Effector memory CD4-positive, alpha-beta T cell (primary cell): ENCODE measurements at regions not wholly inside any gene's neighbourhood (a gene's known extent, or its start where the extent isn't known, plus 50 kb on each side); places are given as distances from the start of the nearest gene placed in this dataset.

ENCODE experiments used
- DNase-seq, 3 donors: peaks; one replicate each; pipeline ENCODE4 v3.0.0-alpha.2; 2020
- H3K27ac ChIP-seq: 2 replicates; pipeline ENCODE4 v1.7.0; 2013; ENCODE audit warnings: mild to moderate bottlenecking, low read length, moderate library complexity; ENCODE audit not compliant: insufficient read depth, poor library complexity, severe bottlenecking
- H3K27me3 ChIP-seq: replicated peaks from 2 replicates; pipeline ENCODE4 v1.7.0; 2013; ENCODE audit warnings: mild to moderate bottlenecking, low read length; ENCODE audit not compliant: insufficient read depth, control insufficient read depth, poor library complexity, severe bottlenecking
- H3K36me3 ChIP-seq: 2 replicates; pipeline ENCODE4 v1.7.0; 2013; ENCODE audit warnings: mild to moderate bottlenecking, low read length, moderate library complexity; ENCODE audit not compliant: control insufficient read depth, insufficient read depth
- H3K4me1 ChIP-seq: 2 replicates; pipeline ENCODE4 v1.7.0; 2013; ENCODE audit warnings: low read length, mild to moderate bottlenecking; ENCODE audit not compliant: control insufficient read depth, insufficient read depth, poor library complexity, severe bottlenecking
- H3K4me3 ChIP-seq: 2 replicates; pipeline ENCODE4 v1.7.0; 2013; ENCODE audit warnings: low read length, low read depth, mild to moderate bottlenecking; ENCODE audit not compliant: insufficient read depth, poor library complexity, severe bottlenecking
- H3K9me3 ChIP-seq: 2 replicates; pipeline ENCODE4 v1.7.0; 2013; ENCODE audit warnings: mild to moderate bottlenecking, low read length, moderate library complexity; ENCODE audit not compliant: control insufficient read depth

- Histone ChIP-seq H3K4me1 (no peaks in the 10 kb centered on the region), H3K27me3 (no peaks in the 10 kb centered on the region), H3K4me3 (no peak overlapping the region), H3K9me3 (peaks cover 3% of the 10 kb centered on the region), H3K27ac (no peak overlapping the region), H3K36me3 (no peaks in the 10 kb centered on the region)
- DNase-seq, result no peak
Measured at GRCh38 chr1:209493559-209493958, 90.0 kb upstream of the CAMK1G start.

- Histone ChIP-seq H3K4me3 (no peak overlapping the region), H3K9me3 (peaks cover 3% of the 10 kb centered on the region), H3K36me3 (no peaks in the 10 kb centered on the region), H3K27ac (no peak overlapping the region), H3K27me3 (no peaks in the 10 kb centered on the region), H3K4me1 (no peaks in the 10 kb centered on the region)
- DNase-seq, result no peak
Measured at GRCh38 chr1:209497729-209498128, 85.8 kb upstream of the CAMK1G start.

- no peaks in the 10 kb centered on the region for H3K36me3 ChIP-seq
- H3K4me3 ChIP-seq, result no peak overlapping the region
- no peaks in the 10 kb centered on the region for H3K9me3 ChIP-seq
- no peaks in the 10 kb centered on the region for H3K4me1 ChIP-seq
- H3K27me3 ChIP-seq, result no peaks in the 10 kb centered on the region
- no peak overlapping the region for H3K27ac ChIP-seq
- DNase-seq, result no peak
Measured at GRCh38 chr1:209500993-209501392, 82.5 kb upstream of the CAMK1G start.

- Histone ChIP-seq H3K36me3 (no peaks in the 10 kb centered on the region), H3K27ac (no peak overlapping the region), H3K4me3 (no peak overlapping the region), H3K4me1 (no peaks in the 10 kb centered on the region), H3K27me3 (no peaks in the 10 kb centered on the region), H3K9me3 (no peaks in the 10 kb centered on the region)
- no peak for DNase-seq
Measured at GRCh38 chr1:209503196-209503595, 80.3 kb upstream of the CAMK1G start.

- Histone ChIP-seq H3K36me3 (no peaks in the 10 kb centered on the region), H3K27me3 (no peaks in the 10 kb centered on the region), H3K4me3 (no peak overlapping the region), H3K27ac (no peak overlapping the region), H3K4me1 (no peaks in the 10 kb centered on the region), H3K9me3 (no peaks in the 10 kb centered on the region)
- no peak for DNase-seq
Measured at GRCh38 chr1:209504571-209504970, 78.9 kb upstream of the CAMK1G start.

GRCh38 chr1:209505044-209505443 lies 78.5 kb upstream of the CAMK1G start:
- H3K4me3 ChIP-seq, result no peak overlapping the region
- no peaks in the 10 kb centered on the region for H3K4me1 ChIP-seq
- no peak overlapping the region for H3K27ac ChIP-seq
- H3K9me3 ChIP-seq, result no peaks in the 10 kb centered on the region
- no peak for DNase-seq
- no peaks in the 10 kb centered on the region for H3K36me3 ChIP-seq
- no peaks in the 10 kb centered on the region for H3K27me3 ChIP-seq

- Histone ChIP-seq H3K9me3 (no peaks in the 10 kb centered on the region), H3K27me3 (no peaks in the 10 kb centered on the region), H3K27ac (no peak overlapping the region), H3K36me3 (no peaks in the 10 kb centered on the region), H3K4me3 (no peak overlapping the region), H3K4me1 (no peaks in the 10 kb centered on the region)
- no peak for DNase-seq
Measured at GRCh38 chr1:209506101-209506500, 77.4 kb upstream of the CAMK1G start.

- no peak for DNase-seq
- Histone ChIP-seq H3K36me3 (no peaks in the 10 kb centered on the region), H3K4me1 (no peaks in the 10 kb centered on the region), H3K27ac (no peak overlapping the region), H3K4me3 (no peak overlapping the region), H3K27me3 (no peaks in the 10 kb centered on the region), H3K9me3 (no peaks in the 10 kb centered on the region)
Measured at GRCh38 chr1:209509039-209509438, 74.5 kb upstream of the CAMK1G start.

GRCh38 chr1:209510063-209510462 lies 73.5 kb upstream of the CAMK1G start:
- H3K27me3 ChIP-seq, result no peaks in the 10 kb centered on the region

GRCh38 chr1:209511169-209511568 lies 72.3 kb upstream of the CAMK1G start:
- H3K27me3 ChIP-seq, result no peaks in the 10 kb centered on the region
- H3K4me3 ChIP-seq, result no peak overlapping the region
- H3K36me3 ChIP-seq, result no peaks in the 10 kb centered on the region
- no peaks in the 10 kb centered on the region for H3K4me1 ChIP-seq
- no peak overlapping the region for H3K27ac ChIP-seq
- no peaks in the 10 kb centered on the region for H3K9me3 ChIP-seq
- DNase-seq, result no peak

More at GRCh38 chr1:209510063-209510462, 73.5 kb upstream of the CAMK1G start:
- DNase-seq, result no peak
- Histone ChIP-seq H3K9me3 (no peaks in the 10 kb centered on the region), H3K4me1 (no peaks in the 10 kb centered on the region), H3K36me3 (no peaks in the 10 kb centered on the region), H3K27ac (no peak overlapping the region), H3K4me3 (no peak overlapping the region)

GRCh38 chr1:209512821-209513220 lies 70.7 kb upstream of the CAMK1G start:
- no peaks in the 10 kb centered on the region for H3K36me3 ChIP-seq
- no peak overlapping the region for H3K27ac ChIP-seq

More at GRCh38 chr1:209512821-209513220, 70.7 kb upstream of the CAMK1G start:
- H3K9me3 ChIP-seq, result no peaks in the 10 kb centered on the region
- no peaks in the 10 kb centered on the region for H3K27me3 ChIP-seq
- H3K4me1 ChIP-seq, result no peaks in the 10 kb centered on the region
- no peak overlapping the region for H3K4me3 ChIP-seq
- DNase-seq, result no peak
